C1 segment of cervical spinal cord (tissue), 14 donors: ENCODE measurements at regions not wholly inside any gene's neighbourhood (a gene's known extent, or its start where the extent isn't known, plus 50 kb on each side); places are given as distances from the start of the nearest gene placed in this dataset.

Source experiments
- DNase-seq, 14 donors: peaks; one replicate each; lab custom pipeline; 2025; lab: John Stamatoyannopoulos, UW

DNA sequence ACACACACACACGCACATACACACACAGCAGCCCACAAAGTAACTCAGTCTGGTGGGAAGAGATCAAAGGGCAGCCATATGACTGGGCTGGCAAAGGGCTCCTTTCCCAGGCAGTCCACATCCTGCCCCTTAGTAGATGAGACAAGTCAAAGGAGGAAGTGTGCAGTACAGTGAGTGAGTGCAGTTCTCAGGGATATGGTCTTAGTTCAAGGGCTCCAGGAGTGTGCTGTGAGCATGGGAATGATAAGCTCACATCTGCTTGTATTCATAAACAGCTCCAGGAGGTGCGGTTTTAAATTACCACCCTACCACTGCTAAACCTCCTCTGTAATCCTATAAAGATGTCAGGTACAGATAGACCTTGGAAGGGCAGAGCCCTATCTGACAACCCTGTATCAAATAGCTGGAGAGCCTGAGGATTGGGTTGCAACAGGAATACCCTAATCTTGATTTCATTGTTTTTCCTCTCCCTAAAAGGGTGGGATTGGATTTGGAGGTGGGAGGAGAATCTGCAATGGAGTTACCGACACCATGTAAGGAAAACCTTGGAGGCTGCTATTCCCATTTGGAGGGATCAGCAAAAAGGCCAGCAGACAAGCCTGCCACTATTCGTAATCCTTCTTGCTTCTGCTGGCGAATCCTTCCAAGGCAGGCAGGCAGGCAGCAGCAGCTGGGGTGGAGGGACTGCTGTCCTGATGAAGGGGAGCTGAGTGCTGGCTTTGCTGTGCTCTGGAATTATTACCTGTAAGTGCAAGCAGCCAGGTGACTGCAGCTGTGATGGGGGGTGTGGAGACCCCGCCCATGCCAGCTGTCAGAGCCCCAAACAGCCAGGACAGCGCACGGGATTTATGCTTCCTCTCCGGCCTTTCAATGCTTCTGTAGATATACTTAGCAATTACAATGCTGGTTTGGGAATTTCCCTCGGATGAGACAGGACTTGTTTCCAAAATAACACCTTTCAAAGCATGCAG, 342.7 kb downstream of the PRL start:
- DNase-seq: no peak

DNA sequence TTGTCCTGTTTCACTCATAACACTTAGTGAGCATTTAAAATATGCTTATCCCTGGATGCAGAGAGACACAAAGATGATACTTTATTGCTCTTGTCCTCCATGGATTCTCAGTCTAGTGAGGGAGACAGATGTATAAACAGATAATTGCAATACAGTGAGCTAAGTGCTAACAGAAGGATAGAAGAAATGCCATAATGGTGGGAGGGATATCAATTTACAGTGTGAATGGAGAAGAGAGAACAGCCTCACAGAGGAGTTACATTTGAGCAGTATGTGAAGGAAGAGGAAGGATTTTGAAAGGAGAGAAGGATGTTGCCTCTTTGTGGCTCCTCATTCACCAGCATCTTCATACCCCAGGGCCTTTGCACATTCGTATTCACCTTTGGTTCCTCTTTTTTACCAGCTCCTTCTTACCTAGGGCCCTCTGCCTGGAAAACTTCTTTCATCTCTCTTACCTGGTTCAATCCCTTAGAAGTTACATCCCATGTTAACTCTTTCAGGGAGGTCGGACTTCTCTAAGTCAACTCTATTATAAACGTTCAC, 341.7 kb downstream of the PRL start:
- no peak for DNase-seq

DNA sequence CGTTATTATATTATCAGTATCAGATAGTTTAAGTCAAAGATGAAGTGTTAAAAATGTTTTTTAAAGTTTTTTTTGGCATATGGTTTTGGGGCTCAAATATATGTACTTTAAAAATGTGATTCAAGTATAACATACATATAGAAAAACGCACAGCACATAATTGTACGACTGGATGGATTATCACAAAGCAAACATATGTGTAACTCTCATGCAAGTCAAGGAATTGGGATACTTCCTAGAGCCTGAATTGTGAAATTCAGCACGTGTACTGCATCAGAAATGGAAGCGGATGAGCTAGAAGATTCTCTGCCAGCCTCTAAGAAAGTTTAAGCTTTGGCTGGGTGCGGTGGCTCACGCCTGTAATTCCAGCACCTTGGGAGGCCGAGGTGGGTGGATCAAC, 340.9 kb downstream of the PRL start:
- no peak for DNase-seq

DNA sequence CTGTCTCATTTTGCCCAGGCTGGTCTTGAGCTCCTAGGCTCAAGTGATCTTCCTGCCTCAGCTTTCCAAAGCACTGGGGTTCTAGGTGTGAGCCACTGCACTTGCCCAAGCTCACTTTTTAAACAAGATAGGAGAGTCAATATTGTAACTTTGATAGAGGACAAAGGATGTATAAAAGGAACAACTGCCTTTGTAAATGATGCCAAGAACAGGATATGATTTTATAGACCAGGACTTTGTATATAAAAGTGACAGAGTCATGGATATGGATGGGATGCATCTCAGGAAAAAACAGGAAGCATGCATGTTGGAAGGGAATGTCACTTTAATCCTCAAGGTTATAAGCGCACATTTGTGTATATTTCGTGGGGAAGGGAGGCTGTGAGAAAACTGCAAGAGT, 338.4 kb downstream of the PRL start:
- no peak for DNase-seq

DNA sequence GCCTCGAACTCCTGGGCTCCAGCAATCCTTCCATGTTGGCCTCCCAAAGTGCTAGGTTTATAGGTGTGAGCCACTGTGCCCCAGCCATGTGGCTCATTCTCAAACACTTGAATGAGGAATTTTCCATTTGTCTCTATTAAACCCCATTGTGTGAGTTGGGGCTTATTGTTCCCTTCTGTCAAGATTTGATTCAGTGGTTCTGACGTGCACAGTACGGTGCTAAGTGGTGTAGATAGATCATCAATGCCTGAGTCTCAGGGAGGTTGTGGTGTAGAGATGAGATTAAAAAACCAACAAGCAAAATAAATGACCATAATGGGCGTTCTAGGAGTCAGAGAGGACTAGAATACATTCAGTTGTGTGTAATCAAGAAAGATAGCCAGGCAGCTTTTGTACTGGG, 335.6 kb downstream of the PRL start:
- no peak for DNase-seq

DNA sequence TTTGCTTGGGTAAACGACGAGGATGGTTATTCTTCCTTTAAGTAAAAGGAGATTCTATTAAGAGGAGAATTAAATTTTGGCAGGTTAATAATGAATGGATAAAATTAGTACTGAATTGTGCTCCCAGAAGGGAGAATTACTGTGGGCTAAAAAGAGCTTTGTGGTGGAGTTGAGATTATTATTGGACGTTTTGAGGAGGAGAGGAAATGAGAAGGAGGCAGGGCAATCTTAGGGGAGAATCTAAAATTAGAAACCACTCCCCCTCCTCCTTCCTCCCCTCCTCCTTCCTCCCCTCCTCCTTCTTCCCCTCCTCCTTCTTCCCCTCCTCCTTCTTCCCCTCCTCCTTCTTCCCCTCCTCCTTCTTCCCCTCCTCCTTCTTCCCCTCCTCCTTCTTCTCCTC, 331.8 kb downstream of the PRL start:
- no peak for DNase-seq

DNA sequence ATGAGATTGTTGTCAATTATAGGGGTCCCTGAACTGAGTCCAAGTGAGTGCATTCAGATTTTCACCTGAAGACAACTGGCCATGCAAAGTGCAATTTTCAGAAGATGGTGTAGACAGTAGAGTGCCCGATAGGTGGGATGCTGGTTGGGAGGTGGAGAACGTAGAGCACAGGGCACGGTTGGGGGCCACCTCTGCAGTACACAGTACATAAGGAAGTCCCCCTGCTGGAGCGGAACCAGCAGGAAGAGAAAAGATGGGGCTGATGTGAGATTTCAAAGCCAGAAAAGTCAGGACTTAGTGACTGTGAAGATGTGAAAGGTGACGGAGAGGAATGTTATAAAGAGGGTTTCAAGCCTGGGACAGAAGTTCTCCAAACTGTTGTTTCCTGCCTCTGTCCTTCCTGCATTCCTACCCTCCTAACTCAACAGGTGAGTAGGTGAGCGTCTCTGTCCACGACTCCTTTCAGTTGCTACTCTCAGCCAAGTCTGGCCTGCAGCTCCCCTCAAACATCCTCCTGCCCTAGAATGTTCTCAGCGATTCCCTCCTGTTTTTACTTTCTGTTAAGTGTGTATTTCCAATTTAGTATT, 330.8 kb downstream of the PRL start:
- DNase-seq: no peak

DNA sequence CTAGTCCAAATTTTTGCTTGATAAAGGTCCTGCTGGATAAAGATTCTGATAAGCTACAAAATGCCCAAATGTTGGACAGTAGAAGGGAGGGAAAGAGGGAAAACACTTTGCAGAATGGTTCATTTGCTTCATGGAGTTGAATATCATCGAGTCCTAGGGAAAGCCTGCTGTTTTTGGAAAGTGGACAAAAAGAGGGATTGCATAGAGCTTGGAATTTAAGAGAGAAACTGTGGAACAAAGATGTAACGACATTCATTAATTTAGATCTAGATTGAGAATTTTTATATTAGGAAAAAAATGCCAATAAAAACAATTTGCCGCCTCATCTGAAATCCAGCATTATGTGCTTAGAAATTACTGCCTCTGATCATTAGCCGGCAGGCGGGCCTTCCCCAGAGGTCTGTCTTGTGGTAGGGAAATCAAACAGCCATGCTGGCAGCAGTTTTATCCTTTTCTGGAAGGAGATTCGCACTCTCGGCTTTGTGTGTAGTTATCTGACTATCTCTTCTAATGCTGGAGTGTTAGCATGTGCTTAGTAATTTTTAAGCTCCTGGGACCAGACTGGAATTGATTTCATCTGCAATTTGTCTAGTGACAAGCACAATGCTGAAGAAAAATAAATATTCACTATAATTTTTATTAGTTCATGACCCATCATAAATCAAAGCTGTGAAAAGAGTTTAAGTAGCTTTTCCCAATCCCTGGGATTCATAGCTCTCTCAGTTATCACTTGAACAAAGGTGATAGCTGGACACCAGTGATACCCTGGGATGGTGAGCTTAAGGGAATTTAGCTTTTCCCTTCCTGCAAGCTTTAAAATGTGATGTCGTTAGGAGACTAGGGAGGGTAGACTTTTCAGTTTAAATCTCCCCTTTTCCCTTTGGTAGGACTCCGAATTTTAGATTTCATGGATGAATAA, 329.5 kb downstream of the PRL start:
- no peak for DNase-seq

DNA sequence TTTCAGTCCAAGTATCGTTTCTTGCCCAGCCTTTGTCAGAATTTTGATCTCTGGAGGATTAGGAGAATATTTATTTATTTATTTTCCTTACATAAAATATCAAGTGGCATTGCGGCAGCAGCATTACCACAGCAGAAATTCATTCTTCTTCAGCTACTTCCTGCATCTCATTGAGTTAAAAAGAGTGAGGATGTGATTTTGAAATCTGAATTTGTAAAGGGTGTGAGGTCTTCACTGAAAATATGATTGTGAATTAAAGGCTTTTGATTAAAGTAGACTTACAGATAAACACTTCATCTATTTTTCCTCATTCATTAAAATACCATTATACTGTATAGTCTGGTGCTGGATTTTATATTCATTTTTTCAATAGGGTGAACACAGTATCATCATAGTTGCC, 328.4 kb downstream of the PRL start:
- DNase-seq: no peak

DNA sequence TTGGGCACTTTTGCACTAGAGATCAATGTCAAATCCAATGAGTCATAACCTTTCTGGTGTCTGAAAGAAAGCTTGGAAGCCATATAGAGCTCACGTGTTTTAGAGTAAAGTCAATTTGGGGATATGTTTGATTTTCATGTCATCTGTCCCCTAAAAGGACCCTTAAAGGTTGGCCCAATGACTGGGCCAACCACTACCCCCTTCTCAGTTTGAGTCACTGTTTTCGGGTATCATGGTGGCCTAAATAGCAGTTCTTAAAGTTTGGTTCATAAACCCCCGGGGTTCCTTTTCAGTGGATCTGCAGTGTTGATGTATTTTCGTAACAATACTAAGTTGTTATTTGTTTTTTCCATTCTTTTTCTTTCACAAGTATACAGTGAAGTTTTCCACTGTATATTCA, 327.6 kb downstream of the PRL start:
- no peak for DNase-seq

DNA sequence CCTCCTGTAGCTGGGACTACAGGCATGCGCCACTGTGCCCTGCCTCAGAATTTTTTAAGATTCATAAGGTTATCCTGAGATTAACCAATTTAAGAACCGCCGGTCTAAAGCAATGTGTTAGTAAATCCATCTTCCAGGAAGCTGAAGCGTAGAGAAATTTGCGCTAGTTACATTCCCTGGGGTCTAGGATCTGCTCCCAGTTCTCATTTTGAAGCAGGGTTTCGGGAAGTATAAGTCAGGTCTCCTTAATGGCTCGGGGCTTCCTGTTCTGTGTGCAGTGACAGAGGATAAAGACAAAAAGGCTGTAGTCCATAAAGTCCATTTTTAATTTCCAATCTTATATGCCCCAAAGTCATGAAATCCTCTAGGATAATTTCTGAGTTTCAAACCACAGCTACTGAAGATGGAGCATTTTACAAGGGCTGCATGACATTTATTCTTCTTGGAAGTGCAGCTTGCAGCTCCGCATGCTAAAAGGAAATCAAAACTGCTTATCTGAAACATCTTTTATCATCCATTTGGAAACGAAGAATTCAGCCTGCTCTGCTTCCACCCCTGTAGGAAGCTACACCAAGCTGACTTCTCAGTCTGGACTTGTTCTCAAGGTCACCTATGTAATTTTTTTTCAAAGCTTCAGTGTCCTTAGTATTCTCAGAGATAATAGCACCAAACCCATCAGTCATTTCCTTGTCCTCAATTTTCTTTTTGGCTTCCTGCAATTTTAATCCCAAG, 326.1 kb downstream of the PRL start:
- no peak for DNase-seq

DNA sequence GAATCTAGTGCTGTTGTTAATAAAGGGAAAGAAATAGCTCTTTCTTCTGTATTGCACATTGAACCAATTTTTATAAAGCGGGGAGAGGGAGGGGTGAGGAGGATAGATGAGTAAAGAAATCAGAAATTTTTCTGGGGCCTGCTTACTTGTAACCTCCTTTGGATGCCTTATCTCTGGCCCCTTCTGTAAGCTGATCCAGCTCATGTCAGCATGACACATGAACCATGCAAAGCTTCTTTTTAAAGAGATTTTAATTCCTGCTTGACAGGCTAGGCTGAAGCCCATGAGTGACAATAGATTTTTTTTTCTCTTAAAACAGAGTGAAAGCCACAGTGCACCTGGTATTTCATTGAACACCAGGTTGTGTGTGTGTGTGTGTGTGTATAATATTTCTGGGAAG, 325.3 kb downstream of the PRL start:
- DNase-seq: no peak

DNA sequence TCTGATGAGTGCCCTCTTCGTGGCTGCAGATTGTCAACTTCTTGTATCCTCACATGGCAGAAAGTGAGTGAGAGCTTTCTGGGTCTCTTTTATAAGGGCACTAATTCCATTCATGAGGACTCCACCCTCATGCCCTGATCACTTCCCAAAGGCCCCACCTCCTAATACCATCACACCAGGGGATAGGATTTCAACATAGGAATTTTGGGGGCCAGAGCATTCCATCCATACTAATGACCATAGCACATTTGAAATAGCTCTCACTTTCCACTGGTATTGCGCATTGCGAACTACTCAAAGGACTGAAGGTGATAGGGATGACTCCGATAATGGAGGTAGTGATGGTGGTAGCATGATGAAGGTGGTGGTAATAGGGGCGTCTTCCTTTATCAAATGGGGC, 324.3 kb downstream of the PRL start:
- DNase-seq: no peak

DNA sequence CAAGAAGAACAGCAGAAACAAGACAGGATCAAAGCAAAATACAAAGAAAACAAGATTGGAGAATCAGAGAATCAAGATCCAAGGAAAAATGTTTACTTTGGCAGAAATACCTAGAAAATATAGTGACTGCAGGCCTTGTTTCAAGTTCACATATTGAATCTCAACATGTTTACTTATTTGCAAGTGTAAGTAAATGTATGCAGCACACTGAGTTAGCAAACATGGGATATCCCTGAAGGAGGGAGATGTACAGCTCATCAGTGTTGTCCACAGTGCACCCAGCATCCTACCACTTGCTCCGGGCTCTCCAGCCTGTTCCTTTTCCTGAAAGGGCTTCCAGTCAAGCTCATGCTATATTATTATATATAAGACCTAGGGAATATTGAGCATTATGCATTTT, 319.5 kb downstream of the PRL start:
- DNase-seq: no peak

DNA sequence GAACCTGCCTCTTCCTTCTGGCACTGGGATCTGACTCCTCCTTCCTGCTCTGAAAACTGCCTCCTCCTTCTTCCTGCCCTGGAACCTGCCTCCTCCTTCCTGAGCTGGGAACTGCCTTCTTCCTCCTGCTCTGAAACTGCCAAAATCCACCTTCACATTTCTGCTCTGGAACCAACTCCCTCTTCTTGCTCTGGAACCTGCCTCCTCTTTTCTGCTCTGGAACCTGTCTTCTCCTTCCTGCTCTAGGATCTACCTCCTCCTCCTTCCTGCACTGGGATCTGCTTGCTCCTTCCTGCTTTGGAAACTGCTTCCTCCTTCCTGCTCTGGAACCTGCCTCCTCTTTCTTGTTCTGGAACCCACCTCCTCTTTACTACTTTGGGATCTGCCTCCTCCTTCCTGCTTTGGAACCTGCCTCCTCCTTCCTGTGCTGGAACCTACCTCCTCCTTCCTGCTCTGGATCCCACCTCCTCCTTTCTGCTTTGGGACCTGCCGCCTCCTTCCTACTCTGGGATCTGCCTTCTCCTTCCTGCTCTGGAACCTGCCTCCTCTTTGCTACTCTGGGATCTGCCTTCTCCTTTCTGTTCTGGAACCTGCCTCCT, 315.5 kb downstream of the PRL start:
- DNase-seq: no peak

DNA sequence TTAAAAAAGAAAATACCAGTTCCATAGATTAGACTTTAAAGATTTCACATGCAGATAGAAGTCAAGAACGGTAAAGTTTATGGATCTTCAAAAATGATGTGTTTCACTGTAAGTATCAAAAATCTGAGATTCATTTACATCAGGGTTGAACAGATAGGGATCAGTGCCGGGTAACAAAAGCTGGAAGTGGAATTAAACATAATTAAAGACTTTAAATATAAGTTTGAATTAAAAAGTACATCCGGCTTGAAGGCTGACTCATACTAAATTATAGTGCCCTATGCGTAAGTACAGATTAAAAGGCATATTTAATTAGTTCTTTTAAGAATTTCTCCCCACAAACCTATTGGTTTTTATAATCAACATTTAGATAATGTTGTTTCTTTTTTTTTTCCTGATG, 312.7 kb downstream of the PRL start:
- DNase-seq: no peak

DNA sequence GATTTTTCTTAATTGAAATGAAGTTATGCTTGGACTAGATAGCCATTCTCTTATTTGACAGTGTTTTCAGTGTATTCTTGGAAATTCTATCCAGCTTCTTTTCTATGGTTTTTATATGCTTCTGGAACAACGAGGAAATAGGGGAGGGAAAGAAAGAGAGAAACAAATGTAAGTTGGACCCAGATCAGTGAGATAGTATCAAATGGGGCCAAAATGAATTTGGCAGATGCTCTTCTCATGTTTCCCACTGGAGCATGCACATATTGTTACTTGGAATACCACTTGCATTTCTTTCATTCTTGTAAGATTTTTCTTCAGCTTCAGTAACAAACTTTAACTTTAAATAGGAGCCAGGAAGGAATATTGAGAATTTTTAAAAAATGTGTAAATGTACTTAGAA, 312.3 kb downstream of the PRL start:
- no peak for DNase-seq

DNA sequence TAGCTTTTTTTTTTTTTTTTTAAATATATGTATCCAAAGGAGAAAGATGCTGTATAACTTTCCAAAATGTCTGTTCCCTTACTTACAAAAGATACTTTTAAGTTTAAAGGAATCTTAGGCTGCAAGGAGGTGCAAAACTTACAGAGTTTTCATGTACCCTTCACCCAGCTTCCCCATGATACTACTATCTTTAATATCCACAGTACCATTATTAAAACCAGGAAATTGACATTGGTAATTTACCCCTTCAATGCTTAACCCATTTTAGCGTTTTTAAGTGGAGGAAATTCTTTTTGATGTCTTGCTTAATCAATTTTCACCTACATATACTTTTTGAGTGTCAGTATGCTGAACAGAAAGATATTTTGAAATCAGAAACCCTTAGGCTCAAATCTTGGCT, 310.9 kb downstream of the PRL start:
- no peak for DNase-seq

DNA sequence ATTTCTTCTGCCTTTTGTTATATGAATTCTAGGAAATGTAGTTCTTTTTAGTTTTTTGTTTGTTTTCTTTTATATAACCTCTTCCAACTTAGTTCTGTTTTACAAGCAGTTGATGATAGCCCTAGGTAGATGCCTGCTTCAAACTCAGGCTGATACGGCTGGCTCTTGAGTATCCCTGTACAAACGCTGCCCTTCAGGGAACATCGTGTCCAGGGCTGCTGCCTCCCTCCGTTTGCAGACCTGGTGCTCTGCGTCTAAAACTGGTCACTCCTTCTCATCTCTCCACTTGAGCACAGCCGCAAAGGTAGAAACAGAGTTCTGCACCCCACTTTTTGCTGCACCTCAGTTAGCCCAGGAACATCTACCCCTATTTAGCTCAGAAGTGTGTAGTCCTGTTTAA, 310.1 kb downstream of the PRL start:
- DNase-seq: no peak

DNA sequence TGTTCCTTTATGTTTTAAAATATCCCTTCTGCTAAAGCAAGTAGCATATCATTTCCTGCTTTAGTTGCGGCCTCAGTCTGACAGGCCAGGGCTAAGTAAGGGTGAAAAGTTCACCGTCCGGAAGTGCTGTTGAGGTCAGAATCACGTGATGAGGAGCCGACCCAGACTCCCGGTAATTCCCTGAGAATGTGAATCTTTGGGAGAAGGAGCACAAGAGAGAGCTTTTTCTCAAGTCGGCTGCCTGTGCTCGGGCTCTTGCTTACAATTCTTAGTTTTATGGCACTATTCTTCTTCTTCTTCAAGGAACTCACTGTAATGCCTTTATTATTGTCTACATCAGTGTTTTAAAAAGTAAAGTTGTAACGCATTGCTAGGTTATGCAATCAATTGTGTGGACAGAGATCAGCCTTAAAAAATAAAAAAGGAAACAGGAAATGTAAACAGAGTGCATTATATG, 309.3 kb downstream of the PRL start:
- peak in 4 of 14 donors; percentile 3 to 13 (median 8) for DNase-seq

DNA sequence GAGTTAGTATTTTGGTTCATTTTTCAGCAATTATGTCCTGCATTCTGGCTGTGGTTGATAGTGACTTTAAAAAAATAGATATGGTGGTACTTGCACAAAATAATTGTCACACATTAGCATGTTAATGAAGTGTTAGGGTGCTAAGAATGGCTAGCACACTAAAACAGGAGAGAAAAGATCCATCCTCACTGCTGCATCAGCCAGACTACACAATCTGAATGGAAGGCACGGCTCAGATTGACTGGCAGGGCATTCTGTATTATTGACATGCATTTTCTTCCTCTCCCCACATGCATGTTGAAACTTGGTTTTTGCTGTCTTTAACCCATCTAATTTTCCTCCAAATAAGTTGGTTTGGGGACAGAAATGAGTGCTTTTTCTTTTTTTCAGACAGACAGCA, 306.3 kb downstream of the PRL start:
- no peak for DNase-seq
